ENCODE measurements at regions not wholly inside any gene's neighbourhood (a gene's known extent, or its start where the extent isn't known, plus 50 kb on each side); places are given as distances from the start of the nearest gene placed in this dataset.
A peak's percentile ranks its signal among the peaks of the same experiment; 100 is the strongest.
"Not testable (repeated sequence)": the region's sequence is repeated elsewhere in the genome, so short reads cannot be mapped to it uniquely, and the experiment has no call there.

DNA sequence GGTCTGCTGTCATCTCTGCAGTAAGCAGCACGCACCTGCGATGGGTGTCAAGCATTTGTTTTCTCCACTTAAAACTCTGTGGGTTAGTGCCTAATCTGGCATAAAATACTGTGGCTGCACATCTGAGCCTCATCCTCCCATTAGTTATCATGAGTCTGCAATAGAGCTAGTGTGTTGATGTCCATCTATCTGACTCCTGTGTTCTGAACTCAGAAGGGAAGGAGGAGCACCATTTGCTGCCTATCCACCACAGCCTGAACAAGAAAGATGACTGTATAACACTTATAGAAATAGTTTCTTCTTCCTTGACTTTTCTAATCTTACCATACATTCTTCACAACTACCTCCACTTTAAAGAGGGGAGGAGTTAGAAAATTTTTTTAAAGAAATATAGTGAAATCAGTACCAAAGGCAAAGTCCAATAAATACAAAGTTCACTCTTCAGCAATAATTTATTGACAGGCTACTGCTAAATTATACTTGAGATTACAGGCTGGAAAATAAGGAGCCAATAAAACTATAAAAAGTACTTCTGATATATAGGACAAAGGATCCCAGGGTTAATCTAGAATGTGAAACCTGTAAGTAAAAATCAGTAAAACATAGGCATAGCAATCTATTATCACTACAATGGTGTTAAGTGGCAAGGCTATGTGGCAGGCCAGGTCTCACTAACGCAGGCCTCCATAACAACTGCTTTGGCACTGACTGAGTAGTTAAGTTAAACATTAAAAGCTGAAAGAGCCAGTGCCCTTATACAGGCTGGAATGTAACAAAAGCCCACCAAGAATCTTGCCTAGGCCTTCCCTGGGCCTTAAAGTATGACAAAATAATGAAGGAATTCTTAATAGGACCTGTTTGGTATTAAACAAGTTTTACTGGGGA lies 70.2 kb downstream of the LGALS9C start:
- H3K9me3 ChIP-seq (ENCODE audit: control insufficient read depth, insufficient read depth, low read depth, low read length); H3K27ac ChIP-seq (ENCODE audit: low read depth, low read length); H3K4me1 ChIP-seq (ENCODE audit: control insufficient read depth, insufficient read depth, low read length); H3K36me3 ChIP-seq (ENCODE audit: control insufficient read depth, insufficient read depth, low read length); H3K4me3 ChIP-seq (ENCODE audit: low read depth, low read length); H3K27me3 ChIP-seq (ENCODE audit: control insufficient read depth, insufficient read depth, low read length); H3K9ac ChIP-seq (ENCODE audit: low read length): not testable (repeated sequence)

DNA sequence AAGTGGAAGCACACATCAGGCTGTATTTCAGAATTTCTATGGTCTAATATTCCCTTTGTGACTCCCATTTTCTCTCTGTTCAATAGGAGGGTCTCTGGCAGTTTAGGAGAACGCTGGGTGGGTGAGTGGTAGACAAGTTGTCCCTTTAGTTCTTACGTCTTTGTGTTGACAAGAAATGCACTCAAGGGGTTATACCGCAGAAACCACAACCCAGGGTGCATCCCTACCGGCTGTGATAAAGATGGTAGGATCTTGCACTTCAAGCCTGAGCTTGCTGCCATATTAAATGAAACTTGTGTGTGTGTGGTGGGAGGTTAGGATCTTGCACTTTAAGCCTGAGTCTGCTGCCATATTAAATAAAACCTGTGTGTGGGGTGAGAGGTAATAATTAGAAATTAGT lies 80.5 kb downstream of the LGALS9C start:
- H3K36me3 ChIP-seq (ENCODE audit: control insufficient read depth, insufficient read depth, low read length); H3K27me3 ChIP-seq (ENCODE audit: control insufficient read depth, insufficient read depth, low read length); H3K4me3 ChIP-seq (ENCODE audit: low read depth, low read length); H3K9ac ChIP-seq (ENCODE audit: low read length); H3K27ac ChIP-seq (ENCODE audit: low read depth, low read length); H3K9me3 ChIP-seq (ENCODE audit: control insufficient read depth, insufficient read depth, low read depth, low read length); H3K4me1 ChIP-seq (ENCODE audit: control insufficient read depth, insufficient read depth, low read length): not testable (repeated sequence)

DNA sequence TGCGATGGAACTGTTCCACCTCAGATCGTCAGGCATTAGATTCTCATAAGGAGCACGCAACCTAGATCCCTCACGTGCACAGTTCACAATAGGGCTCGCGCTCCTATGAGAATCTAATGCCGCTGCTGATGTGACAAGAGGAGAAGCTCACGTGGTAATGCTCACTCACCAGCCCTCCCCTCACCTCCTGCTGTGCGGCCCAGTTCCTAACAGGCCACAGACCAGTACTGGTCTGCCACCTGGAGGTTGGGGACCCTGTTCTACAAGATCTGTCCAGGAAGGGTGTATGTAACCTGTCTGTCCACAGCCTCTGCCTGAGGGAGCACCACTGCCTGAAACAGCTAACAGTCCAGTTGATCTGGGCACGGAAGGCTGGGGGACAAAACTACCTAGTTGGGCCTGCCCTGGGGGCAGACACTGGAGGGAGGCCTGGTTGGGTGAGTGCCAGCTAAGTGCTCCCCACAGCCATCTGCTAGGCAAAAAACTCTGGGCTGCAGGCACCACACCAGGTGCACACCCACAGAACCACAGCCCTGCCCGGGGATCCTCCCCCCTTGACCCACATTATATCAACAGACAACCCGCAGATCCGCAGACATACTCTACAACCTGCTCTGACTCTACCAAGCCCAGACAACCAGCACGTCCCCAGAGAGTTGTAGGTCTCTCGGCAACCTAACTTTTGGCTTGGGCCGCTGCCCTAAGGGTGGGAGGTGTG lies 80.7 kb downstream of the TBC1D28 start:
- H3K27me3 ChIP-seq (ENCODE audit: control insufficient read depth, insufficient read depth, low read length); H3K36me3 ChIP-seq (ENCODE audit: control insufficient read depth, insufficient read depth, low read length); H3K9me3 ChIP-seq (ENCODE audit: control insufficient read depth, insufficient read depth, low read depth, low read length); H3K27ac ChIP-seq (ENCODE audit: low read depth, low read length); H3K4me3 ChIP-seq (ENCODE audit: low read depth, low read length); H3K9ac ChIP-seq (ENCODE audit: low read length); H3K4me1 ChIP-seq (ENCODE audit: control insufficient read depth, insufficient read depth, low read length): not testable (repeated sequence)

DNA sequence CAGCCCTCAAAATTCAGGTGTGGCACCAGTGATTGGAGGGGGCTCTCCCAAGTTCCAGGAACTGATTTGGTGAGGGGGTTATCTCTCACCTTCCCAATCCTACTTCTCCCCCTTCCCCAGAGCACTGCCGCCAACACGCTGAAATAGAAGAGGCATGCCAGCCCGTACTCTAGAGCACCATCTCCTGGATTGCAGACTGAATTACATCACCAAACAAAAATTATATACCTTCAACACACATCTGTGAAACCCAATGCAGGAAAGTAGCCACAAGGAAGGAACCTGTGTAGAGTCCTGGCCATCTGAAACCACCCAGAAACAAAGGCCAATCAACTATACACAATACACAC lies 80.1 kb downstream of the TBC1D28 start:
- peaks cover 11% of the 10 kb centered on the region for H3K4me1 ChIP-seq (ENCODE audit: control insufficient read depth, insufficient read depth, low read length)
- H3K4me3 ChIP-seq (ENCODE audit: low read depth, low read length); H3K27ac ChIP-seq (ENCODE audit: low read depth, low read length); H3K9me3 ChIP-seq (ENCODE audit: control insufficient read depth, insufficient read depth, low read depth, low read length); H3K9ac ChIP-seq (ENCODE audit: low read length); H3K27me3 ChIP-seq (ENCODE audit: control insufficient read depth, insufficient read depth, low read length); H3K36me3 ChIP-seq (ENCODE audit: control insufficient read depth, insufficient read depth, low read length): not testable (repeated sequence)

DNA sequence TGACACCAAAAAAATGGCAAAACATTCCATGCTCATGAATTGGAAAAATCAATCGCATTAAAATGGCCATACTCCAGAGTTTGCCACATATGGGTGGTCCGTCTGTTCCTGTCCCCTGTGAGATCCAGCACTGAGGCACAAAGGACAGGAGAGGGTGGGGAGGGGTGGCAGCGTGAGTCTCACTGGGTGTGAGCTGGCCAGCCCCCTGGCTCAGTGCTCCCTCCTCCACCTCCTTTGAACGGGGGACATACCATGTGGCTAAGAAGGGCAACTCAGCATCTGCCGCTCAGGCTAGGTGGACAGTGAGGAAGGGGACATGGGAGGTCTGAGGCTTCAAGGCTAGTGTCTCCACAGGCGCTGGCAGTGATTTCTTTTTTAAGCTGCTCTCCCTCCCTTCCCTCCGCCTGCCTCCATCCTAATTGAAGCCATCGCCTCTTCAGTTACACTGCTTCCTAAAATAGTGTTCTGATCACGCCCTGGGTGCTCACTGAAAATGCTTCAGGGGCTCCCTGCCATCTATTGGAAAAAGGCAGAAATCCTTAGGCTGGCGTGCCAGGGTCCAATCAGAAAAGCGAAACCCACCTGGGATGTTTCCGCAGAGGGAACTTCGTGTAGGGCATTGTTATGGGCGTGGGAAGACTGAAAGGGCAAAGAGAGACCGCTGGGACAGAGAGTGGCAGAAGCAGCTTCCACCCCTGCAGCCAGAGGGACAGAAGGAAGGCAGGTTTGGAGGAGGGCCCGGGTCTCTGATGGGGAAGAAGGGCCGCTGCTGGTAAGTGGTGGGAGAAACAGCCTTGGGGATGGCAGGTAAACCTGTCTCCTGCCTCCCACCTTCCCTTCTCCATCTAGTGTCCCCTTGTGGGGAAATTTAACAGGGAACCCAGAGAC lies 75.8 kb downstream of the TBC1D28 start:
- not testable (repeated sequence) for H3K27ac ChIP-seq (ENCODE audit: low read depth, low read length); H3K27me3 ChIP-seq (ENCODE audit: control insufficient read depth, insufficient read depth, low read length); H3K36me3 ChIP-seq (ENCODE audit: control insufficient read depth, insufficient read depth, low read length); H3K9me3 ChIP-seq (ENCODE audit: control insufficient read depth, insufficient read depth, low read depth, low read length); H3K4me3 ChIP-seq (ENCODE audit: low read depth, low read length)
- H3K9ac ChIP-seq (ENCODE audit: low read length): peak overlapping the region; percentile 33
- H3K4me1 ChIP-seq (ENCODE audit: control insufficient read depth, insufficient read depth, low read length): peaks cover 18% of the 10 kb centered on the region

DNA sequence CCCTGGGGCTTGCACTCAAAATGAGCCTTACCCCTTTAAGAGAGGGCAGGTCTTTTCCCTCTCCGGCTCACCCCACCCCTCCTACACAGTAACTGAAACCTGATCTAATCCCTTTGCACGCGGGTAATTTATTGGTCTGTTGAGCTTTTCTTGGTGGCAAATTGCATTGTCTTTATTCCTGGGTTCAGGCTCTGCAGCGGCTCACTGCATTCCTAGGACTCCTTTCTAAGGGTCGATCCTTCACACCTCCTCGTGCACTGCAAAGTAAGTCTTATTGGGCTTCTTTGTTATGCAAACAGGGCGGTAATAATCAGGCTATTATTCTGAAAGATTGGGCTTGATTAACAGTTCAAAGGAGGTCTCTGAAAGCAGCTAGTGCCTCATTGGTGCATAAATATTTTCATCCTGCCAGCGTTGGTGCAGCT lies 74.7 kb downstream of the TBC1D28 start:
- not testable (repeated sequence) for H3K9ac ChIP-seq (ENCODE audit: low read length)

DNA sequence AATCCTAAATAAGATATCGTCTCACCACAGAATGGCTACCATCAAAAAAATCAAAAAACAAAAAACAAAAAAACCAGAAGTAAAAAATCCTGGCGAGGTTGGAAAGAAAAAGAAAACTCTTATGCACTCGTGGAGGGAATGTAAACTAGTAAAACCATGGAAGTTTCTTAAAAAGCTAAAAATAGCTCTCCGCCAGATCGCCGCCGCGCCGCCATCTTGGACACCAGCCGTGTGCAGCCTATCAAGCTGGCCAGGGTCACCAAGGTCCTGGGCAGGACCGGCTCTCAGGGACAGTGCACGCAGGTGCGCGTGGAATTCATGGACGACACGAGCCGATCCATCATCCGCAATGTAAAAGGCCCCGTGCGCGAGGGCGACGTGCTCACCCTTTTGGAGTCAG lies 71.7 kb downstream of the TBC1D28 start:
- H3K27me3 ChIP-seq (ENCODE audit: control insufficient read depth, insufficient read depth, low read length); H3K9me3 ChIP-seq (ENCODE audit: control insufficient read depth, insufficient read depth, low read depth, low read length); H3K27ac ChIP-seq (ENCODE audit: low read depth, low read length); H3K4me3 ChIP-seq (ENCODE audit: low read depth, low read length); H3K36me3 ChIP-seq (ENCODE audit: control insufficient read depth, insufficient read depth, low read length); H3K9ac ChIP-seq (ENCODE audit: low read length): not testable (repeated sequence)
- H3K4me1 ChIP-seq (ENCODE audit: control insufficient read depth, insufficient read depth, low read length): peaks cover 18% of the 10 kb centered on the region

More for the DNA sequence above, 74.7 kb downstream of the TBC1D28 start:
- H3K27ac ChIP-seq (ENCODE audit: low read depth, low read length); H3K9me3 ChIP-seq (ENCODE audit: control insufficient read depth, insufficient read depth, low read depth, low read length); H3K4me3 ChIP-seq (ENCODE audit: low read depth, low read length); H3K27me3 ChIP-seq (ENCODE audit: control insufficient read depth, insufficient read depth, low read length); H3K36me3 ChIP-seq (ENCODE audit: control insufficient read depth, insufficient read depth, low read length): not testable (repeated sequence)
- peaks cover 18% of the 10 kb centered on the region for H3K4me1 ChIP-seq (ENCODE audit: control insufficient read depth, insufficient read depth, low read length)

DNA sequence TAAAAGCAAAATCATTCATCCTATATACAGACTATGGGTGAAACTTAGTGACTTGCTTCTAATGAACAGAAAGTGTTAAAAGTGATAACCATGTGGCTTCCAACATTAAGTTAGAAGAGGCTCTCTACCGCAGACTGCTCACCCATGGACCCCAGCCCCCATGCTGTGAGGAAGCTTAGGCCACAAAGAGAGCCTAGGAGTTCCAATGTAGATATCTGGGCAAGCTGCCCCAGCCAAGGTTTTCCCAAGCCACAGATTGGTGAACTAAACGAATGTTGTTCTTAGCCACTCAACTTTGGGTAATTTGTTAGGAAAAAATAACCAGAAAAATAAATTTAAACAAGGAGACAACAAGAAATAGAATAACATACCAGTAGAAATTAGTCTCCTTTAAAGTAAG lies 70.1 kb downstream of the TBC1D28 start:
- not testable (repeated sequence) for H3K4me1 ChIP-seq (ENCODE audit: control insufficient read depth, insufficient read depth, low read length); H3K36me3 ChIP-seq (ENCODE audit: control insufficient read depth, insufficient read depth, low read length); H3K9ac ChIP-seq (ENCODE audit: low read length); H3K27me3 ChIP-seq (ENCODE audit: control insufficient read depth, insufficient read depth, low read length); H3K4me3 ChIP-seq (ENCODE audit: low read depth, low read length); H3K9me3 ChIP-seq (ENCODE audit: control insufficient read depth, insufficient read depth, low read depth, low read length); H3K27ac ChIP-seq (ENCODE audit: low read depth, low read length)
